GM12878 (cell line): ENCODE measurements at regions not wholly inside any gene's neighbourhood (a gene's known extent, or its start where the extent isn't known, plus 50 kb on each side); places are given as distances from the start of the nearest gene placed in this dataset.

Experiments
- ATAC-seq: fragments of 200-7000 bp; cut with Tn5 transposase; 3 replicates; pipeline ENCODE4 v1.9.1; 2020; ENCODE audit warnings: mild to moderate bottlenecking, moderate library complexity
- BruUV-seq: library from RNA; stranded (reverse); fragments of 400-500 nt; replicated peaks from 2 replicates; lab custom pipeline; 2021; lab: Mats Ljungman, UMichigan
- CTCF ChIA-PET: fragments of 300-600 bp; sonication (Branson Sonifier 250); formaldehyde crosslinking; extraction: SDS; loops from one replicate; lab custom pipeline; 2021; ENCODE audit warnings: inconsistent platforms; lab: Yijun Ruan, JAX
- POLR2A ChIA-PET: fragments of 350-600 bp; formaldehyde crosslinking; extraction: SDS; loops from one replicate; lab custom pipeline; 2021; ENCODE audit warnings: inconsistent platforms; lab: Charles Lee
- RAD21 ChIA-PET: fragments of 300-600 bp; sonication (Branson Sonifier 250); formaldehyde crosslinking; loops from one replicate; lab custom pipeline; 2023; ENCODE audit warnings: antibody characterized with exemption; ENCODE audit not compliant: unreplicated experiment; lab: Charles Lee
- SMC1A ChIA-PET: fragments of 300-600 bp; sonication (Branson Sonifier 250); formaldehyde crosslinking; loops from one replicate; lab custom pipeline; 2023; ENCODE audit not compliant: unreplicated experiment, uncharacterized antibody; lab: Charles Lee
- DNase-seq: peaks from one replicate; pipeline ENCODE4 v3.0.0-alpha.2; 2011; ENCODE audit warnings: low read depth, low spot score
- FAIRE-seq: peaks from 3 replicates; lab custom pipeline; 2011; peaks lifted over from hg19 to GRCh38; lab: Jason Lieb, UNC
- H2AFZ ChIP-seq: 2 replicates; pipeline ENCODE4 v1.6.0; 2011; ENCODE audit warnings: low read depth, low read length, control low read depth; ENCODE audit not compliant: control insufficient read depth
- H3K27ac ChIP-seq: 2 replicates; pipeline ENCODE4 v1.5.1; 2011; ENCODE audit warnings: control low read depth; ENCODE audit not compliant: control insufficient read depth, insufficient read depth
- H3K27me3 ChIP-seq, 2 experiments: replicated peaks in 1 of 2; 2 replicates each; pipeline versions ENCODE4 v1.6.0 to v1.6.1; 2011; ENCODE audit warnings: low read length in 1 of 2; ENCODE audit not compliant: control insufficient read depth in 2 of 2, insufficient read depth in 2 of 2
- H3K36me3 ChIP-seq, 2 experiments: 2 replicates each; pipeline ENCODE4 v1.5.1; 2011; ENCODE audit warnings: low read length in 1 of 2; ENCODE audit not compliant: control insufficient read depth in 2 of 2, insufficient read depth in 2 of 2
- H3K4me1 ChIP-seq: 2 replicates; pipeline ENCODE4 v1.6.1; 2011; ENCODE audit warnings: mild to moderate bottlenecking, low read length, moderate library complexity, mixed read lengths; ENCODE audit not compliant: control insufficient read depth, insufficient read depth
- H3K4me2 ChIP-seq: 2 replicates; pipeline ENCODE4 v1.6.0; 2011; ENCODE audit warnings: control low read depth; ENCODE audit not compliant: control insufficient read depth, insufficient read depth
- H3K4me3 ChIP-seq: fragments of 200-600 bp; sonication (generic); 2 replicates; pipeline ENCODE4 v1.5.1; 2016
- H3K79me2 ChIP-seq: 2 replicates; pipeline ENCODE4 v1.6.0; 2011; ENCODE audit warnings: low read length; ENCODE audit not compliant: control insufficient read depth, insufficient read depth
- H3K9ac ChIP-seq: 2 replicates; pipeline ENCODE4 v1.8.0; 2011; ENCODE audit warnings: low read length, control low read depth, mixed read lengths; ENCODE audit not compliant: control insufficient read depth, insufficient read depth
- H3K9me3 ChIP-seq: replicated peaks from 3 replicates; pipeline ENCODE4 v1.5.1; 2011; ENCODE audit warnings: mild to moderate bottlenecking, low read length; ENCODE audit not compliant: control insufficient read depth, insufficient read depth
- H4K20me1 ChIP-seq: 2 replicates; pipeline ENCODE4 v1.6.0; 2011; ENCODE audit not compliant: control insufficient read depth, insufficient read depth
- CBX3 ChIP-seq: fragments of 200-600 bp; sonication (generic); IDR thresholded peaks from 2 replicates; pipeline ENCODE4 v1.6.1; 2016; ENCODE audit warnings: low read depth, borderline replicate concordance
- CHD4 ChIP-seq: fragments of 200-600 bp; sonication (generic); IDR thresholded peaks from 2 replicates; pipeline ENCODE4 v1.6.1; 2016; ENCODE audit warnings: mild to moderate bottlenecking
- ESRRA ChIP-seq: IDR thresholded peaks from 2 replicates; pipeline ENCODE4 v1.6.1; 2012; ENCODE audit warnings: mild to moderate bottlenecking, low read length, improper control_type of control experiment
- FOXM1 ChIP-seq: IDR thresholded peaks from 2 replicates; pipeline ENCODE4 v1.6.1; 2012; ENCODE audit warnings: low read depth, mild to moderate bottlenecking, inconsistent platforms, low read length, moderate library complexity
- LARP7 ChIP-seq: fragments of 450-650 bp; IDR thresholded peaks from 2 replicates; pipeline ENCODE4 v1.6.1; 2017; ENCODE audit warnings: mild to moderate bottlenecking
- MTA3 ChIP-seq: IDR thresholded peaks from 2 replicates; pipeline ENCODE4 v1.6.1; 2012; ENCODE audit warnings: low read length, inconsistent platforms, borderline replicate concordance
- NR2C1 ChIP-seq: fragments of 450-650 bp; IDR thresholded peaks from 2 replicates; pipeline ENCODE4 v1.6.1; 2017; ENCODE audit warnings: antibody characterized with exemption, mild to moderate bottlenecking, moderate library complexity
- PML ChIP-seq: IDR thresholded peaks from 2 replicates; pipeline ENCODE4 v1.6.1; 2012; ENCODE audit warnings: low read length, inconsistent platforms
- RB1 ChIP-seq: fragments of 450-650 bp; formaldehyde crosslinking; IDR thresholded peaks from 2 replicates; pipeline ENCODE4 v1.6.1; 2017; ENCODE audit warnings: mild to moderate bottlenecking, borderline replicate concordance
- SREBF2 ChIP-seq: IDR thresholded peaks from 2 replicates; pipeline ENCODE4 v1.6.1; 2012; ENCODE audit warnings: mild to moderate bottlenecking, low read length
- SUZ12 ChIP-seq: fragments of 200-600 bp; sonication (generic); IDR thresholded peaks from one replicate; pipeline ENCODE4 v1.6.1; 2018; ENCODE audit warnings: antibody characterized with exemption, mild to moderate bottlenecking; ENCODE audit not compliant: unreplicated experiment
- TCF12 ChIP-seq: IDR thresholded peaks from 2 replicates; pipeline ENCODE4 v1.6.1; 2011; ENCODE audit warnings: low read depth, mild to moderate bottlenecking, low read length
- ZNF207 ChIP-seq: fragments of 450-650 bp; IDR thresholded peaks from 2 replicates; pipeline ENCODE4 v1.6.1; 2014; ENCODE audit warnings: antibody characterized with exemption, mild to moderate bottlenecking, borderline replicate concordance
- WGBS: methylation state at CpG from one replicate; pipeline ENCODE4 v1.1.6; 2016; ENCODE audit warnings: low lambda C conversion rate; ENCODE audit not compliant: insufficient replicate concordance, insufficient coverage; ENCODE audit errors: missing lambda C conversion rate; 5-methylcytosine and 5-hydroxymethylcytosine counted together
- in situ Hi-C: fragments of 300-500 bp; cut with MboI; formaldehyde crosslinking; loops from 9 replicates; pipeline ENCODE4 v1.14.3; 2018; ENCODE audit warnings: mixed read lengths
- intact Hi-C: fragments of 100-400 bp; cut with micrococcal nuclease; formaldehyde crosslinking; loops from one replicate; pipeline ENCODE4 v1.14.2; 2022; ENCODE audit not compliant: unreplicated experiment
- TF ChIP-seq, protein P1 (sequence below): fragments of 450-650 bp; conservative IDR thresholded peaks from 2 replicates; pipeline ENCODE4 v1.6.1; 2017; ENCODE audit warnings: mild to moderate bottlenecking, moderate library complexity
- TF ChIP-seq, protein P2 (sequence below): IDR thresholded peaks from 2 replicates; pipeline ENCODE4 v1.6.1; 2012; ENCODE audit warnings: low read length, inconsistent platforms
- TF ChIP-seq, protein P3 (sequence below): IDR thresholded peaks from 2 replicates; pipeline ENCODE4 v1.6.1; 2011; ENCODE audit warnings: borderline replicate concordance, low read depth, mild to moderate bottlenecking, moderate library complexity, low read length; ENCODE audit not compliant: insufficient read depth, poor library complexity, severe bottlenecking
- TF ChIP-seq, protein P4 (sequence below): IDR thresholded peaks from 2 replicates; pipeline ENCODE4 v1.6.1; 2012; ENCODE audit warnings: low read depth, low read length, improper control_type of control experiment

DNA sequence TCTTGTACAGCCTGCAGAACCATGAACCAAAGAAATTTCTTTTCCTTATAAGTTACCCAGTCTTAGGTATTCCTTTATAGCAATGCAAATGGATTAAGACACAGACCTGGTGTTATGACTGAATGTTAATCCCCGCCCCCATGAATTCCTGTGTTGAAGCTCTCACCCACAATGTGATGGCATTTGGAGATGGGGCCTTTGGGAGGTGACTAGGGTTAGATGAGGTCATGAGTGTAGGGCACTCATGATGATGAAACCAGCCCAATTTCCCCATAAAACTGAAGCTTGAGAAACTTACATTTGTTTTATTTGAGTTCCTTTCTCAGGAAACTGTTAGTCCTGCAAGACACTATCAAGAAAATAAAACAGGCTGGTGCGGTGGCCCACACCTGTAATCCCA lies 115.8 kb upstream of the THY1 start:
- RAD21 ChIA-PET, result no interaction called here
- H3K4me3 ChIP-seq, result no peak overlapping the region
- in situ Hi-C loops (loop anchor here (5.0 kb wide), 1 partner anchor 56 kb away; no protein-coding TSS in a partner anchor), intact Hi-C loops (no loop called here)
- no peaks in the 10 kb centered on the region for H4K20me1 ChIP-seq
- FAIRE-seq (no peak), ATAC-seq (no peak), DNase-seq (no peak)
- H3K79me2 ChIP-seq, result no peaks in the 10 kb centered on the region
- SMC1A ChIA-PET, result no interaction called here
- POLR2A ChIA-PET, result no interaction called here
- no peak for TF ChIP-seq TCF12
- TF ChIP-seq, protein P1, sequence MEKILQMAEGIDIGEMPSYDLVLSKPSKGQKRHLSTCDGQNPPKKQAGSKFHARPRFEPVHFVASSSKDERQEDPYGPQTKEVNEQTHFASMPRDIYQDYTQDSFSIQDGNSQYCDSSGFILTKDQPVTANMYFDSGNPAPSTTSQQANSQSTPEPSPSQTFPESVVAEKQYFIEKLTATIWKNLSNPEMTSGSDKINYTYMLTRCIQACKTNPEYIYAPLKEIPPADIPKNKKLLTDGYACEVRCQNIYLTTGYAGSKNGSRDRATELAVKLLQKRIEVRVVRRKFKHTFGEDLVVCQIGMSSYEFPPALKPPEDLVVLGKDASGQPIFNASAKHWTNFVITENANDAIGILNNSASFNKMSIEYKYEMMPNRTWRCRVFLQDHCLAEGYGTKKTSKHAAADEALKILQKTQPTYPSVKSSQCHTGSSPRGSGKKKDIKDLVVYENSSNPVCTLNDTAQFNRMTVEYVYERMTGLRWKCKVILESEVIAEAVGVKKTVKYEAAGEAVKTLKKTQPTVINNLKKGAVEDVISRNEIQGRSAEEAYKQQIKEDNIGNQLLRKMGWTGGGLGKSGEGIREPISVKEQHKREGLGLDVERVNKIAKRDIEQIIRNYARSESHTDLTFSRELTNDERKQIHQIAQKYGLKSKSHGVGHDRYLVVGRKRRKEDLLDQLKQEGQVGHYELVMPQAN, result no peak
- TF ChIP-seq CBX3, result no peak
- TF ChIP-seq, protein P2, sequence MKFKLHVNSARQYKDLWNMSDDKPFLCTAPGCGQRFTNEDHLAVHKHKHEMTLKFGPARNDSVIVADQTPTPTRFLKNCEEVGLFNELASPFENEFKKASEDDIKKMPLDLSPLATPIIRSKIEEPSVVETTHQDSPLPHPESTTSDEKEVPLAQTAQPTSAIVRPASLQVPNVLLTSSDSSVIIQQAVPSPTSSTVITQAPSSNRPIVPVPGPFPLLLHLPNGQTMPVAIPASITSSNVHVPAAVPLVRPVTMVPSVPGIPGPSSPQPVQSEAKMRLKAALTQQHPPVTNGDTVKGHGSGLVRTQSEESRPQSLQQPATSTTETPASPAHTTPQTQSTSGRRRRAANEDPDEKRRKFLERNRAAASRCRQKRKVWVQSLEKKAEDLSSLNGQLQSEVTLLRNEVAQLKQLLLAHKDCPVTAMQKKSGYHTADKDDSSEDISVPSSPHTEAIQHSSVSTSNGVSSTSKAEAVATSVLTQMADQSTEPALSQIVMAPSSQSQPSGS, result no peak
- no peak for TF ChIP-seq SUZ12
- no peak for TF ChIP-seq ESRRA
- TF ChIP-seq, protein P3, sequence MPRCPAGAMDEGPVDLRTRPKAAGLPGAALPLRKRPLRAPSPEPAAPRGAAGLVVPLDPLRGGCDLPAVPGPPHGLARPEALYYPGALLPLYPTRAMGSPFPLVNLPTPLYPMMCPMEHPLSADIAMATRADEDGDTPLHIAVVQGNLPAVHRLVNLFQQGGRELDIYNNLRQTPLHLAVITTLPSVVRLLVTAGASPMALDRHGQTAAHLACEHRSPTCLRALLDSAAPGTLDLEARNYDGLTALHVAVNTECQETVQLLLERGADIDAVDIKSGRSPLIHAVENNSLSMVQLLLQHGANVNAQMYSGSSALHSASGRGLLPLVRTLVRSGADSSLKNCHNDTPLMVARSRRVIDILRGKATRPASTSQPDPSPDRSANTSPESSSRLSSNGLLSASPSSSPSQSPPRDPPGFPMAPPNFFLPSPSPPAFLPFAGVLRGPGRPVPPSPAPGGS, result no peak
- TF ChIP-seq NR2C1, result no peak
- TF ChIP-seq PML, result no peak
- TF ChIP-seq RB1, result no peak
- TF ChIP-seq, protein P4, sequence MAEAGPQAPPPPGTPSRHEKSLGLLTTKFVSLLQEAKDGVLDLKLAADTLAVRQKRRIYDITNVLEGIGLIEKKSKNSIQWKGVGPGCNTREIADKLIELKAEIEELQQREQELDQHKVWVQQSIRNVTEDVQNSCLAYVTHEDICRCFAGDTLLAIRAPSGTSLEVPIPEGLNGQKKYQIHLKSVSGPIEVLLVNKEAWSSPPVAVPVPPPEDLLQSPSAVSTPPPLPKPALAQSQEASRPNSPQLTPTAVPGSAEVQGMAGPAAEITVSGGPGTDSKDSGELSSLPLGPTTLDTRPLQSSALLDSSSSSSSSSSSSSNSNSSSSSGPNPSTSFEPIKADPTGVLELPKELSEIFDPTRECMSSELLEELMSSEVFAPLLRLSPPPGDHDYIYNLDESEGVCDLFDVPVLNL, result no peak
- TF ChIP-seq FOXM1, result no peak
- TF ChIP-seq CHD4, result no peak
- TF ChIP-seq MTA3, result no peak
- TF ChIP-seq ZNF207, result no peak
- TF ChIP-seq LARP7, result no peak
- TF ChIP-seq SREBF2, result no peak
- H3K9ac ChIP-seq, result no peak overlapping the region
- H3K9me3 ChIP-seq, result no peaks in the 10 kb centered on the region
- 21% methylated on average over 2 of the region's 2 CpGs for WGBS
- BruUV-seq, result no TSS peak
- no peaks in the 10 kb centered on the region for H3K27me3 ChIP-seq
- H3K27ac ChIP-seq, result no peak overlapping the region
- H3K4me2 ChIP-seq, result no peak overlapping the region
- peaks cover 3% of the 10 kb centered on the region for H3K4me1 ChIP-seq
- H2AFZ ChIP-seq, result no peak overlapping the region
- CTCF ChIA-PET, result no interaction called here
- no peaks in the 10 kb centered on the region for H3K36me3 ChIP-seq
